Choroid plexus epithelial cell (primary cell): ENCODE measurements at regions not wholly inside any gene's neighbourhood (a gene's known extent, or its start where the extent isn't known, plus 50 kb on each side); places are given as distances from the start of the nearest gene placed in this dataset.
A peak's percentile ranks its signal among the peaks of the same experiment; 100 is the strongest.

ENCODE experiments used
- DNase-seq: peaks from one replicate; pipeline ENCODE4 v3.0.0-alpha.2; 2010; ENCODE audit warnings: low read depth
- H3K4me3 ChIP-seq: 2 replicates; pipeline ENCODE4 v1.5.1; 2011; ENCODE audit warnings: low read depth, mild to moderate bottlenecking, control low read depth, low read length, moderate library complexity
- TF ChIP-seq, protein P1 (sequence below): conservative IDR thresholded peaks from 2 replicates; pipeline ENCODE4 v1.5.1; 2011; ENCODE audit warnings: low read depth, mild to moderate bottlenecking, control low read depth, inconsistent platforms, low read length, moderate library complexity

DNA sequence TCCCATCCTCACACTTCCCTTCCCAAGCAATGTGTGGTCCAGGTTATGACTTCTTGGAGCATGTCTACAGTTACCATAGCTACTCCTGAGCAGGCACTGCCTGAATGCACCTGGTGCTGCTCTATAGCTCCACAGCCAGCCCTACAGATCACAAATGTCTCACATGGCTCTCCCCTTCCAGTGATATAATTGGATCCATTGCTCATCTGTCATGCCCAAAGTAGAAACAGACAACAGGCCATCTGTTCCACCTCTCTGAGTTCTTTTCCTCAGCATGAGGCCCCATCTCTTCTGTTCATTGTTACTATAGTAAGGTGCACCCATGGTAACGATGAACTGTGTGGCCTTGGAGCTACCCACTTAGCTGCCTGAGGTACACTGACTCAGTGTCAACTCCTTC is 320.3 kb upstream of the ZC3H12C start:
- H3K4me3 ChIP-seq = no peak overlapping the region
- TF ChIP-seq, protein P1, sequence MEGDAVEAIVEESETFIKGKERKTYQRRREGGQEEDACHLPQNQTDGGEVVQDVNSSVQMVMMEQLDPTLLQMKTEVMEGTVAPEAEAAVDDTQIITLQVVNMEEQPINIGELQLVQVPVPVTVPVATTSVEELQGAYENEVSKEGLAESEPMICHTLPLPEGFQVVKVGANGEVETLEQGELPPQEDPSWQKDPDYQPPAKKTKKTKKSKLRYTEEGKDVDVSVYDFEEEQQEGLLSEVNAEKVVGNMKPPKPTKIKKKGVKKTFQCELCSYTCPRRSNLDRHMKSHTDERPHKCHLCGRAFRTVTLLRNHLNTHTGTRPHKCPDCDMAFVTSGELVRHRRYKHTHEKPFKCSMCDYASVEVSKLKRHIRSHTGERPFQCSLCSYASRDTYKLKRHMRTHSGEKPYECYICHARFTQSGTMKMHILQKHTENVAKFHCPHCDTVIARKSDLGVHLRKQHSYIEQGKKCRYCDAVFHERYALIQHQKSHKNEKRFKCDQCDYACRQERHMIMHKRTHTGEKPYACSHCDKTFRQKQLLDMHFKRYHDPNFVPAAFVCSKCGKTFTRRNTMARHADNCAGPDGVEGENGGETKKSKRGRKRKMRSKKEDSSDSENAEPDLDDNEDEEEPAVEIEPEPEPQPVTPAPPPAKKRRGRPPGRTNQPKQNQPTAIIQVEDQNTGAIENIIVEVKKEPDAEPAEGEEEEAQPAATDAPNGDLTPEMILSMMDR = no peak
- DNase-seq = no peak

GRCh38 chr11:109775686-109776085 is 317.5 kb upstream of the ZC3H12C start:
- TF ChIP-seq, protein P1 = no peak
- no peak for DNase-seq
- no peak overlapping the region for H3K4me3 ChIP-seq

DNA sequence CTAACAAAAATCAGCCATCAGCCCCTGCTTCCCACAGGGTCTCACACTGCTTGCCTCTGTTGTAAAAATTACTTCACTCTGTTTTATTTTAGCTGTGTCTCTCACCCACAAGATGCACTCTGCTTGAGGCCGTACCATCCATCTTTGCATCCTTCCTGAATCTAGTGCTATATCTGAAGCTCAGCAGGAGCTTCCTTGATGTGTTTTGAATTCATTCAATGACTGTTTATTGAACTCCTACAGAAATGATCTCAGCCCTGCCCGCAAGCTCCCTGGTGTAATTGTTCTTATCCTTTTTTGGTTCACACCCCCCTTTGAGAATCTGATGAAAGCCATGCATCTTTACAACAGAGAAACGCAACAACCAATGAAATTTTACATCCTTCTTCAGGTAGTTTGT is 310.2 kb upstream of the ZC3H12C start:
- no peak overlapping the region for H3K4me3 ChIP-seq
- no peak for DNase-seq
- TF ChIP-seq, protein P1 = no peak

DNA sequence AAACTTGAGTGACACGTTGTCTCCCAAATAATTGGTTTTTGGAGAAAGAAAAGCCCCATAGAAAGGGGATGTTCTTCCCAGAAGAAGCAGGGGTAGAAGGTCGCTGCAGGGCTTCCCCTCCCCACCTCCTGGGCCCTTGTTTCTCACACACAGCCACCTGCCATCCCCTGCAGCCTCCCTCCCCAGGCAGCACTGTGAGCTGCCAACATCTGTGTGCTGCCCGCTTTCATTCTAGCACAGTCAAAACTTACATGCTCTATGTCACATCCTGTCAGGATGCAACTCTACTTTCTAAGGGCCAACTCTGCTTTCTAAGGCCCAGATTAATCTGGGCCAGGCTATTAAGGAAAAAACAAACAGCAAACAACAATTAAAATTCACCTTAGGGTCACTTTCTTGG is 309.4 kb upstream of the ZC3H12C start:
- H3K4me3 ChIP-seq = no peak overlapping the region
- DNase-seq = no peak
- TF ChIP-seq, protein P1 = no peak

GRCh38 chr11:109784536-109784935 is 308.7 kb upstream of the ZC3H12C start:
- no peak for DNase-seq
- no peak overlapping the region for H3K4me3 ChIP-seq
- TF ChIP-seq, protein P1 = no peak

DNA sequence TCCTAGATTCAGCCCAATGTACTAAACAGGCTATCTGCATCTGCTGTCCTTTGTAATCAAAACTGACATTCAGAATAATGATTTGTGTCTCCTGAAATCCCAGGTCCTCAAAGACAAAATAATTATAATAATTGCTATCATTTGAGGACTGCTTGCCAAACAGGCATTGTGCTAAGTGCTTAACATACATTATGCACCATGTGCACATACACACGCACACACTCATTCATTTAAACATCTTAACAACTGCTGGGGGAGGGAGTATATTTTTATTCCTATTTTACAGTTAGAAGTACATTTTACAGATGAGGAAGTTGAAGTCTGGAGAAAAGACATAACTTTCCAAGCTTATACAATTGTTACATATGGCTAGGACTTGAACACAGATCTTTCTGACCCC is 308.0 kb upstream of the ZC3H12C start:
- no peak for DNase-seq
- TF ChIP-seq, protein P1 = no peak
- H3K4me3 ChIP-seq = no peak overlapping the region

DNA sequence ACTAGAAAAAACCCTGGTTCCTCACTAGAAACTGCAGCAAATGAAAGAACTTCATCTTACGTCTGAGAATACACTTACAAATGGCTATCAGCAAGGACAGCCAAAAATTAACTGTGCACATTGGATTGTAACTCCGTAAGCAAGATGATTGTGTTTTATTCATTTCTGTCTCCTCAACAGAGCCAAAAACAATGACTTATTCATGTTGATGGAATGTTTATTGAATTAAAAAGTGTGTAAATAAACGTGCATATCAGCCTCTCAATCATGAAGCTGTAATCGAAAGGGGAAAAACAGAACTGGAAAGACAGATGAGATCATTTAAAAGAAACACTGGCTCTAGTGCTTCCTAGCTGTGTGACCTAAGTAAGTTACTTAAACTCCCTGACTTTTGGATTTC is 307.5 kb upstream of the ZC3H12C start:
- TF ChIP-seq, protein P1 = no peak
- H3K4me3 ChIP-seq = peak overlapping the region; percentile 20
- DNase-seq = peak; percentile 31
